Memory B cell (primary cell): ENCODE measurements at regions not wholly inside any gene's neighbourhood (a gene's known extent, or its start where the extent isn't known, plus 50 kb on each side); places are given as distances from the start of the nearest gene placed in this dataset.
"Not testable (repeated sequence)": the region's sequence is repeated elsewhere in the genome, so short reads cannot be mapped to it uniquely, and the experiment has no call there.

Source experiments
- ATAC-seq: fragments of 150-1000 bp; cut with Tn5 transposase; 2 replicates; pipeline ENCODE4 v1.10.0; 2021; ENCODE audit warnings: low read depth, mild to moderate bottlenecking, moderate library complexity
- DNase-seq, 2 donors: peaks; one replicate each; pipeline ENCODE4 v3.0.0; 2022; ENCODE audit warnings: low spot score in 2 of 2
- H3K27ac Mint-ChIP-seq: one replicate; pipeline ENCODE4 v1.8.0; 2022; ENCODE audit warnings: mild to moderate bottlenecking, moderate library complexity, mixed read lengths
- H3K27me3 Mint-ChIP-seq: one replicate; pipeline ENCODE4 v1.8.0; 2022; ENCODE audit warnings: mixed read lengths
- H3K36me3 Mint-ChIP-seq: one replicate; pipeline ENCODE4 v1.8.0; 2022; ENCODE audit warnings: mild to moderate bottlenecking, mixed read lengths
- H3K4me1 Mint-ChIP-seq: one replicate; pipeline ENCODE4 v1.8.0; 2022; ENCODE audit warnings: mixed read lengths
- H3K4me3 Mint-ChIP-seq: one replicate; pipeline ENCODE4 v1.8.0; 2022; ENCODE audit warnings: mild to moderate bottlenecking, moderate library complexity, mixed read lengths
- H3K9me3 Mint-ChIP-seq: one replicate; pipeline ENCODE4 v1.8.0; 2022; ENCODE audit warnings: mixed read lengths

GRCh38 chr10:46802010-46802409 lies 109.2 kb upstream of the PTPN20 start:
- H3K4me1 Mint-ChIP-seq, DNase-seq, H3K9me3 Mint-ChIP-seq, H3K4me3 Mint-ChIP-seq, H3K27ac Mint-ChIP-seq, ATAC-seq, H3K27me3 Mint-ChIP-seq, H3K36me3 Mint-ChIP-seq: not testable (repeated sequence)

DNA sequence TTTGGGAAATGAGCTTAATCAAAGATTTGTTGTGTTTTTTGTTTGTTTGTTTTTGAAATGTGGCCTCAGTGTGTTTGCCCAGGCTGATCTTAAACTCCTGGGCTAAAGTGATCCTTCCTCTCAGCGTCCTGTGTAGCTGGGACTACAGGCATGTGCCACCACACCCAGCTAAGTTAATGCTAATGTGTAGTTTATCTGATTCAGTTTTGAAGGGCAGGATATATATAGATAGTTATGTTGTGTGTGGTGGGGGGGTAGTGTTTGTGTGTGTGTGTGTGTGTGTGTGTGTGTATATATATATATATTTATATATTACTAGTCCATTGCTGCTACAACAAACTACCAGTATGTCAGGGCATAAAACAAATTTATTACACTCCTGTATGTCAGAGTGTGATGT lies 108.1 kb upstream of the PTPN20 start:
- not testable (repeated sequence) for H3K4me3 Mint-ChIP-seq

DNA sequence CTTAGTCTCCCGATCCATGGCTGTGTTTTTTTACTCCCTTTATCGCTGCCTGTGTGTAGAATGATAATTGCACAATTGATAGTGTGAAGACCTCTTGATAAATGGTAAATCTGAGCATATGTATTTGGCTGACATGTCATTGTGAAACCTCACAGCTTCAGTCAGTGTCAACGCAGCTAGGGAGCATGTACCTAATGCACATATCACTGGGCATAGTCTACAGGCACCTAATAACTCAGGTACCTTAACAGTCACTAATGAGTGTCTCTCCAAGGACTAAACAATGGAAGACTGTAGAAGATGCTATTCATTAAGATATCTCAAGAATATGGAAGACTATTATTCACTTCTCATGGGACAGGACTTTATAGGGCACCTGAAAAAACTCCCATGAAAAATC lies 101.0 kb upstream of the PTPN20 start:
- H3K4me1 Mint-ChIP-seq, H3K27ac Mint-ChIP-seq, H3K36me3 Mint-ChIP-seq, H3K4me3 Mint-ChIP-seq, H3K9me3 Mint-ChIP-seq, H3K27me3 Mint-ChIP-seq, ATAC-seq, DNase-seq: not testable (repeated sequence)

More for the DNA sequence above, 108.1 kb upstream of the PTPN20 start:
- H3K36me3 Mint-ChIP-seq, ATAC-seq, H3K27me3 Mint-ChIP-seq, H3K4me1 Mint-ChIP-seq, H3K9me3 Mint-ChIP-seq, DNase-seq, H3K27ac Mint-ChIP-seq: not testable (repeated sequence)

DNA sequence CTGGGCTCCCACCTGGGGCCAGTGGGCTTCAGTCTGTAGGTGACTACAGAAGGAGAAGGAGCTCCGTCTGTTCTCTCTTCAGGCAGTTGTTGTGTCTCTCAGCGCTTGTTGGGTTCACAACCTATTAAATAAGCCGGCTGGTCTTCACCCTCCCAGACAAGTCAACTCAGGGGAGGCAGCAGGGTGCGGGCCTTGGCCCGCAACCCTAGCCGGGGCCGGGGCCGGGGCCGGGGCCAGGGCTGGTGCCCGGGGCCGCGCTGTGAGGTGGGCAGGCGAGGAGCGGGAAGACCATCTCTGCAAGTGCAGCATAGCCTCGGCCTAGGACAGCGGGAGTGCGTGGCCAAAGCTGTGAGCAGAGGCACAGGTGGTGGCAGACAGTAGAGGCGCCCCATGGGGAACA lies 95.1 kb upstream of the PTPN20 start:
- not testable (repeated sequence) for DNase-seq, H3K9me3 Mint-ChIP-seq

GRCh38 chr10:46840393-46841050 lies 70.7 kb upstream of the PTPN20 start:
- not testable (repeated sequence) for H3K27ac Mint-ChIP-seq, ATAC-seq, H3K36me3 Mint-ChIP-seq, H3K4me1 Mint-ChIP-seq, H3K4me3 Mint-ChIP-seq, H3K9me3 Mint-ChIP-seq, DNase-seq, H3K27me3 Mint-ChIP-seq

More for the DNA sequence above, 95.1 kb upstream of the PTPN20 start:
- not testable (repeated sequence) for H3K36me3 Mint-ChIP-seq, H3K4me1 Mint-ChIP-seq, H3K27me3 Mint-ChIP-seq, H3K4me3 Mint-ChIP-seq, H3K27ac Mint-ChIP-seq, ATAC-seq

DNA sequence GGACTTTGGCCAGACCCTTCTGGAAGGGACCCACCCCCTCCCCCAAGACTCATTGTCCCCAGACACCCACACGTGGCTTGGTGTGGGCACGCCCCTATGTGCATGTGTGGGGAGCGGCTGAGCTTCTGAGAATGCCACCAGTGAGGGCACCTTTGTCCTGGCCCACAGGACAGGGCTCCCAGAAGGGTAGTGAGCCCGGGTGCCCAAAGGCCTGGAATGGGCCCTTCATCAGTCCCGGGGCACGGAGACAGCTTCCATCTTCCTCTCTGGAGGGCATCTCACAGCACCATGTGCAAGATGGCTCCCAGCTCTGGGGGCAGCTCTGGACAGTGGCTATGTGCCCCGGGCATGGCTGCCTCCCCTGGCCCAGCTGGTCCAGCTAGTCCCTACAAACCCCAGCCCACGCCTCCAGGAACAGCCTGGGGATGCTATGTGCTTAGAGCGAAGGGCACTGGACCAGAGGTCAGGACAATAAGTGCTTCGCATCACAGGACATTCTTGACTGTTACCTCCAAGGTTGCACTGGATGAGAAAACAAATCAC lies 70.1 kb upstream of the PTPN20 start:
- not testable (repeated sequence) for H3K9me3 Mint-ChIP-seq, H3K36me3 Mint-ChIP-seq, H3K4me3 Mint-ChIP-seq, H3K27me3 Mint-ChIP-seq, H3K27ac Mint-ChIP-seq, DNase-seq, H3K4me1 Mint-ChIP-seq, ATAC-seq

- H3K27me3 Mint-ChIP-seq, ATAC-seq, H3K4me1 Mint-ChIP-seq: not testable (repeated sequence)
Observed at GRCh38 chr10:46845194-46845593, 66.0 kb upstream of the PTPN20 start.

DNA sequence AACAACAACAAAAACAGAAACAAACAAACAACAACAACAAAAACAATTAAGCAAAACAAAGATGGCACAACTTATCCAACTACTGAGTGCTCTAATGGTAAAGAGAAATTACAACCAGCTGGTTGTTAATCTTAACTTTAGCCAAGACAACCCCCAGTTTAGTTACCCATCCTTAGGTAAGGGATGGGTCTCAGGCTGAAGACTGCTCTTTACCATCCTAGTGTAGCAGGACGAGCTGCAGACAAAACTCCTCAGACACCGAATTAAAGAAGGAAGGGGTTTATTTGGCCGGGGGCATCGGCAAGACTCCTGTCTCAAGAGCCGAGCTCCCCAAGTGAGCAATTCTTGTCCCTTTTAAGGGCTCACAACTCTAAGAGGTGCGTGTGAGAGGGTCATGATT lies 65.6 kb upstream of the PTPN20 start:
- not testable (repeated sequence) for H3K27me3 Mint-ChIP-seq, ATAC-seq, H3K36me3 Mint-ChIP-seq, H3K4me1 Mint-ChIP-seq, H3K9me3 Mint-ChIP-seq, H3K27ac Mint-ChIP-seq, DNase-seq, H3K4me3 Mint-ChIP-seq

More at GRCh38 chr10:46845194-46845593, 66.0 kb upstream of the PTPN20 start:
- not testable (repeated sequence) for H3K36me3 Mint-ChIP-seq, H3K9me3 Mint-ChIP-seq, H3K27ac Mint-ChIP-seq, DNase-seq, H3K4me3 Mint-ChIP-seq

- not testable (repeated sequence) for ATAC-seq, H3K4me1 Mint-ChIP-seq, DNase-seq, H3K36me3 Mint-ChIP-seq, H3K4me3 Mint-ChIP-seq, H3K27ac Mint-ChIP-seq, H3K27me3 Mint-ChIP-seq, H3K9me3 Mint-ChIP-seq
Observed at GRCh38 chr10:46860753-46861152, 50.5 kb upstream of the PTPN20 start.
